ENCODE measurements at regions not wholly inside any gene's neighbourhood (a gene's known extent, or its start where the extent isn't known, plus 50 kb on each side); places are given as distances from the start of the nearest gene placed in this dataset.
"Not testable (repeated sequence)": the region's sequence is repeated elsewhere in the genome, so short reads cannot be mapped to it uniquely, and the experiment has no call there.

- not testable (repeated sequence) for TF ChIP-seq CTCF (conservative IDR thresholded peaks at IDR 0.05 in 1 of 2, IDR thresholded peaks at IDR 0.05 in 1 of 2; ENCODE audit: extremely low read depth in 1 of 2, insufficient read depth in 1 of 2, low read depth in 1 of 2, low read length in 2 of 2); EZH2 (IDR thresholded peaks at IDR 0.05; ENCODE audit: borderline replicate concordance, low read length)
Measured at GRCh38 chr1:120243867-120244266, 67.5 kb upstream of the SEC22B start.

All from mammary epithelial cell (primary cell).